ENCODE measurements at regions not wholly inside any gene's neighbourhood (a gene's known extent, or its start where the extent isn't known, plus 50 kb on each side); places are given as distances from the start of the nearest gene placed in this dataset.
"Not testable (repeated sequence)": the region's sequence is repeated elsewhere in the genome, so short reads cannot be mapped to it uniquely, and the experiment has no call there.

- Mint-ChIP-seq H3K27me3 (ENCODE audit: low read depth) (no peaks in the 10 kb centered on the region), H3K36me3 (ENCODE audit: insufficient read depth) (no peaks in the 10 kb centered on the region), H3K4me3 (no peak overlapping the region)
Measured at GRCh38 chr4:65265526-65265925, 404.8 kb downstream of the EPHA5 start.

GRCh38 chr4:65259296-65259695 is 411.0 kb downstream of the EPHA5 start:
- Mint-ChIP-seq H3K4me3 (no peak overlapping the region), H3K9me3 (no peaks in the 10 kb centered on the region), H3K4me1 (ENCODE audit: low read depth) (no peaks in the 10 kb centered on the region), H3K27me3 (ENCODE audit: low read depth) (no peaks in the 10 kb centered on the region), H3K36me3 (ENCODE audit: insufficient read depth) (no peaks in the 10 kb centered on the region)
- ATAC-seq, result no peak
- no peak for DNase-seq

More at GRCh38 chr4:65265526-65265925, 404.8 kb downstream of the EPHA5 start:
- Mint-ChIP-seq H3K9me3 (peaks cover 4% of the 10 kb centered on the region), H3K4me1 (ENCODE audit: low read depth) (no peaks in the 10 kb centered on the region)
- ATAC-seq, result no peak
- no peak for DNase-seq

DNA sequence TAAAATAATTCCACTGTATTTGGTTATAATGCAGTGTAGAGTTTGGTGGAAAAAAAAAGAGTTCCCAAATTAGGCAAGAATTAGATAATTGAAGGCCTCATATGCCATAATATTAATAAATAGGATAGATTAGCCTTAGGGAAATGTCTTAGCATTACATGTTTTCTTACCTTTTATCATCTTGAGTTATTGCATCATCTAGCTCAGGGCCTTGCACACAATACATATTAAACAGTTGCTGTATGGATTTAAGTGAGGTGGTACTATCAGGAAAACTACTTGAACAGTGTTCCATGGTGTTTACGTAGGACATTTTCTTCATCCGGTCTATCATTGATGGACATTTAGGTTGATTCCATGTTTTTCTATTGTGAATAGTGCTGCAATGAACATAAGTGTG is 419.4 kb downstream of the EPHA5 start:
- ATAC-seq (no peak), DNase-seq (no peak)
- H3K9me3 Mint-ChIP-seq, result peaks cover 11% of the 10 kb centered on the region
- H3K36me3 Mint-ChIP-seq (ENCODE audit: insufficient read depth), result no peaks in the 10 kb centered on the region
- no peaks in the 10 kb centered on the region for H3K4me1 Mint-ChIP-seq (ENCODE audit: low read depth)
- no peaks in the 10 kb centered on the region for H3K27me3 Mint-ChIP-seq (ENCODE audit: low read depth)
- H3K4me3 Mint-ChIP-seq, result no peak overlapping the region

DNA sequence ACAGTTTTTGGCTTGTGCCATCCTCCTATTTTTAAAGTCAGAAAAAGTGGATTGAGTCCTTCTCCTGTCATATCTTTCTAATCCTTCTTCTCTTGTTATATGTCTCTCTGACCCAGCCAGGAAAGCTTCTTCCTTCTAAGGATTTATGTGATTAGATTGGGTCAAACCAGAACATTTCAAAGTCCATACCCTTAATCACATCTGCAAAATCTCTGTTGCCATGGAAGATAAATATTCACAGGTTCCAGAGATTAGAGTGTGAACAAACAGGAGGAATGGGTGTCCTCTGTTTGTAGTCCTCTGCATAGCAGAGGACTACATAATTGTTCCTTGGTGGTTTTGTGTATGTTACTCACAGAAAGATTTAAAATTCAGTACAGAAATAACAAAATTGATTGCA is 421.2 kb downstream of the EPHA5 start:
- no peaks in the 10 kb centered on the region for H3K27me3 Mint-ChIP-seq (ENCODE audit: low read depth)
- H3K4me3 Mint-ChIP-seq, result no peak overlapping the region
- peaks cover 11% of the 10 kb centered on the region for H3K9me3 Mint-ChIP-seq
- H3K36me3 Mint-ChIP-seq (ENCODE audit: insufficient read depth), result no peaks in the 10 kb centered on the region
- no peaks in the 10 kb centered on the region for H3K4me1 Mint-ChIP-seq (ENCODE audit: low read depth)
- ATAC-seq (no peak), DNase-seq (no peak)

DNA sequence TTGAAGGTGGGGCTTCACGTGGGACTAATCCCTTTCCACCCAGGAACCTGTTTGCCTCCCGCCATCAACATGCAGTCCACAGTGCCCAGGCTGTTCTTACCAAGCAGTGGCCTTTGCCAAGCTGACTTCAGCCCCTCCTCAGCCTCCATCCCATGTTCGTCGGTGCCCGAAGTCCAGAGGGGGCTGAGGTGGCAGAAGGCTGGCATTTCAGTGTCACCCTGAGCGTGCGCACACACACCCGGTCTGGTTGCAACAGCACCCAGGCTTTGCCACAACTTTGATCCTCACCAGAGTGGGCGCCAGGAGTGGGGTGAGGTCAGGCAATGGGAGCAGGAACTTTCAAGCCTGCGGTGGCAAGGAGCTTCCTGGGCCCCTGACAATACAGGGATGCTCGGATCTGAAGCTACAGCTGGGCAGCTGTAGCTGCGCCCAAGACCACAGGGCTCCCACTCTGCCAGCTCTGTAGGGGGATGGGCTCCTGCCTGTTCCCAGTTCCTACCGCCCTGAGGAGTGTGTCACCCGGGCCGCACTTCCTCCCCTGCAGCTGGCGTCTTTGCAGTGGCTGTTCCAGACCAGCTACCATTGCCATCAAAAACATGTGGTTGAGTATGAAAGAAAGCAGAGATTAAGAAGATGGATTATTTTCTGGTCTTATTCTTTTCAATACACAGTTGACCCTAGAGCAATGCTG is 428.0 kb downstream of the EPHA5 start:
- no peak for ATAC-seq
- Mint-ChIP-seq H3K27me3 (ENCODE audit: low read depth) (no peaks in the 10 kb centered on the region), H3K4me1 (ENCODE audit: low read depth) (no peaks in the 10 kb centered on the region)

DNA sequence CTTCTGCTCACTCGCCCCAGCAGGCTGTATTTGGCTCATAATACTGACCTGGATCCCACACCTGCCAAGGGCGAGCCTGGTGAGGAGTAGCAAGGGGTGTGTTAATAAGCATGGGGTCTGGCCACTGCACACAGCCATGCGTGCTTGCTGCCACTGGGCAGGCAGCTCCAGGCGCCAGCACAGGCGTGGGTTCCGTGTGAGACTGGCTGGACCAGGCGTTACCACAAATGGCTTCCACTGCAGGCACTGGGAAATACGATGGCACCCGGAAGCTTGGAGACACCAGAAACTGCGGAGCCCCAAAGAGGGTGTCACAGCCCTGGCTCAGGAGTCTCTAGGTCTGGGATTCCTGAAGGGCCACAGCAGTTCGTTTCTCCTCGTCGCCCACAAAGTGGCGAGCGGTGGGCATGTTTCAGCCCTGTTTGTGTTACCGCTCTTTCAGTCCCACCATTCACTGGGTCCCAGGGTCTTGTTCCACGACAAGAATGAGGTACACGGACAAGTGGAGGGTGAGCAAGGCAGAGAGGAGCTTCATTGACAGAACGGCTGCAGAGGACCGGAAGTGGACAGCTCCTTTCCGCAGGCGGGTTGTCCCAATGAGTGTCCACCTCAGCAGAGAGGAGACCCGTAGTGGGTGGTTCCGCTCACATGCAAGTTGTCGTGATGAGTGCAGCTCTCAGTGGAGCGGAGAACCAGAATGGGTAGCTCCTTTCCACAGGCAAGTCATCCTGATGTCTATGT is 428.9 kb downstream of the EPHA5 start:
- no peak for DNase-seq
- H3K27me3 Mint-ChIP-seq (ENCODE audit: low read depth), result no peaks in the 10 kb centered on the region
- no peak for ATAC-seq
- H3K36me3 Mint-ChIP-seq (ENCODE audit: insufficient read depth), result no peaks in the 10 kb centered on the region
- H3K9me3 Mint-ChIP-seq, result no peaks in the 10 kb centered on the region
- no peaks in the 10 kb centered on the region for H3K4me1 Mint-ChIP-seq (ENCODE audit: low read depth)
- no peak overlapping the region for H3K4me3 Mint-ChIP-seq

More for the DNA sequence above, 428.0 kb downstream of the EPHA5 start:
- no peak overlapping the region for H3K4me3 Mint-ChIP-seq
- no peaks in the 10 kb centered on the region for H3K9me3 Mint-ChIP-seq
- H3K36me3 Mint-ChIP-seq (ENCODE audit: insufficient read depth), result no peaks in the 10 kb centered on the region
- DNase-seq, result no peak

GRCh38 chr4:65234061-65234460 is 436.2 kb downstream of the EPHA5 start:
- no peak for DNase-seq
- Mint-ChIP-seq H3K4me3 (no peak overlapping the region), H3K36me3 (ENCODE audit: insufficient read depth) (no peaks in the 10 kb centered on the region), H3K4me1 (ENCODE audit: low read depth) (no peaks in the 10 kb centered on the region), H3K9me3 (peaks cover 4% of the 10 kb centered on the region), H3K27me3 (ENCODE audit: low read depth) (no peaks in the 10 kb centered on the region)
- ATAC-seq, result no peak

DNA sequence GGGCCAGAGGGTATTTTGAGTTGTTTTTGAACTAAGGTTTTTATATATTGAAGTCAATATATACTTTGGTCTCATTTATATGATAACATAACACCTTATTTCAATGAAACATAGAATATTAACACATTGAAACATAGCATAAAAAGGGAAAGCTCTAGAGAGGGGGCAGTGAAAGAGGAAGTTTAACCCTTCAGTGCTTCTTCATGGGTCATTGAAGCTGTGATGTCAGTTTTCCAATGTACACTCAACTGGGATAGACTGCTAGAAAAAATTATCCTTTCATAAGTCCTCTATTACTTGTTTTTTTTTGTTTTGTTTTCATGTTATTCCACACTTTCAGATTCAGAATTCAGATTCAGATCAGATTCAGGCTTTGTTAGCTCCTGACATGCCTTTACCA is 442.7 kb downstream of the EPHA5 start:
- no peak overlapping the region for H3K4me3 Mint-ChIP-seq
- H3K4me1 Mint-ChIP-seq (ENCODE audit: low read depth), result no peaks in the 10 kb centered on the region
- no peak for DNase-seq
- no peaks in the 10 kb centered on the region for H3K36me3 Mint-ChIP-seq (ENCODE audit: insufficient read depth)
- H3K9me3 Mint-ChIP-seq, result peaks cover 9% of the 10 kb centered on the region
- ATAC-seq, result no peak
- no peaks in the 10 kb centered on the region for H3K27me3 Mint-ChIP-seq (ENCODE audit: low read depth)

DNA sequence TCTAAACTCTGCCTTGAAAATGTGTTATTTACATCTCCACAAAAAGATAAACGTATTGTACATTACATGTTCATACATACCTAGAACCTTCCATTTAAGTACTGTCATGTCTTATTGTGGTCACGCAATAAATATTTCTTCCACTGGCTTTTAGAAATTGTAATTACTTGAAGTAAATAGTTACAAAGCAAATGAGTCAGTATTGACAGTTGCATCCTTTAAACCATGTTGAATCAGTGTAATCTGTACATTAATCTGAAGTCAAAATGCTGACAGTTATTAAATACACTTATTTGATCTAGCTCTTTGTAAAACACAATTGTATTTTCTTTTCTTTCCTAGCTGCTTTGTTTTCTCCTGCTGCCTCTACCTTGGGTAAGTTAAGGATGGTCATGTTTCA is 446.7 kb downstream of the EPHA5 start:
- ATAC-seq (no peak), DNase-seq (no peak)
- H3K27me3 Mint-ChIP-seq (ENCODE audit: low read depth), result no peaks in the 10 kb centered on the region
- H3K36me3 Mint-ChIP-seq (ENCODE audit: insufficient read depth), result no peaks in the 10 kb centered on the region
- no peaks in the 10 kb centered on the region for H3K4me1 Mint-ChIP-seq (ENCODE audit: low read depth)
- no peak overlapping the region for H3K4me3 Mint-ChIP-seq
- peaks cover 12% of the 10 kb centered on the region for H3K9me3 Mint-ChIP-seq

DNA sequence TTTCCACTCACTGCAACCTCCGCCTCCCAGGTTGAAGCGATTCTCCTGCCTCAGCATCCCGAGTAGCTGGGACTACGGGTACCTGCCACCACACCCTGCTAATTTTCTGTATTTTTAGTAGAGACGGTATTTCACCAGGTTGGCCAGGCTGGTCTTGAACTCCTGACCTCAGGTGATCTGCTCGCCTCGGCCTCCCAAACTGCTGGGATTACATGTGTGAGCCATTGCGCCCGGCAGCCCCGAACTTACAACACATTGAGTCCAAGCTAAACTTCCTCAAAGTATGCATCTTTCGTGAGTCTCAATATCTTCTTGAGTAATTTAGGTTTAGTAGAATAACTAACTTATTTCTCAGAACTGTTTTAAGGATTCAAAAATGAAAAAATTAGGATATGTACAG is 447.2 kb downstream of the EPHA5 start:
- H3K27me3 Mint-ChIP-seq (ENCODE audit: low read depth); H3K4me3 Mint-ChIP-seq; DNase-seq; ATAC-seq; H3K4me1 Mint-ChIP-seq (ENCODE audit: low read depth); H3K36me3 Mint-ChIP-seq (ENCODE audit: insufficient read depth): not testable (repeated sequence)
- H3K9me3 Mint-ChIP-seq, result peaks cover 12% of the 10 kb centered on the region

GRCh38 chr4:65217179-65217578 is 453.1 kb downstream of the EPHA5 start:
- no peak overlapping the region for H3K4me3 Mint-ChIP-seq
- H3K27me3 Mint-ChIP-seq (ENCODE audit: low read depth), result no peaks in the 10 kb centered on the region
- no peak for DNase-seq
- no peaks in the 10 kb centered on the region for H3K4me1 Mint-ChIP-seq (ENCODE audit: low read depth)
- H3K36me3 Mint-ChIP-seq (ENCODE audit: insufficient read depth), result no peaks in the 10 kb centered on the region
- ATAC-seq, result no peak
- H3K9me3 Mint-ChIP-seq, result peaks cover 18% of the 10 kb centered on the region

GRCh38 chr4:65202853-65203236 is 467.4 kb downstream of the EPHA5 start:
- DNase-seq (no peak), ATAC-seq (no peak)
- H3K36me3 Mint-ChIP-seq (ENCODE audit: insufficient read depth), result no peaks in the 10 kb centered on the region
- H3K4me3 Mint-ChIP-seq, result no peak overlapping the region
- peaks cover 12% of the 10 kb centered on the region for H3K9me3 Mint-ChIP-seq
- no peaks in the 10 kb centered on the region for H3K27me3 Mint-ChIP-seq (ENCODE audit: low read depth)
- H3K4me1 Mint-ChIP-seq (ENCODE audit: low read depth), result no peaks in the 10 kb centered on the region

GRCh38 chr4:65202165-65202852 is 468.0 kb downstream of the EPHA5 start:
- Mint-ChIP-seq H3K9me3 (peaks cover 14% of the 10 kb centered on the region), H3K27me3 (ENCODE audit: low read depth) (no peaks in the 10 kb centered on the region), H3K36me3 (ENCODE audit: insufficient read depth) (no peaks in the 10 kb centered on the region), H3K4me1 (ENCODE audit: low read depth) (no peaks in the 10 kb centered on the region), H3K4me3 (no peak overlapping the region)
- no peak for ATAC-seq
- no peak for DNase-seq

DNA sequence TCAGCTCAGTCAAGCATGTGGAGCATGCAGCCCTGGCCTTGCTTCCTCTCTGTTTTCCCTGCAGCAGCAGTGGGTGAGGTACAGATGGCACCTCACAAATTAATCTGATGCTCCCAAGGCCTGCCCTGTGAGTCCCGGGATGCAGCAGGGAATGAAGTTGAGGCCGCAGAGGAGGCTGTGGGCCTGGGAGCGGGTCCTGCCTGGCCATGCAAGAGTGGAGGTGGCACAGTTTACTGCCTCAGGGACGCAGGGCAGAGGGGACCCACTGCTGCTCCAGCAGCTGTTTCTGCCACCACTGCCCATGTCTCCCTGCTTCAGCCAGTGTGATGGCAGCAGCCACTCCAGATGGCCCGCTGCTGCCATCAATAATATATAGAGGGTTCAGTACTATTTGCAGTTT is 474.6 kb downstream of the EPHA5 start:
- ATAC-seq (no peak), DNase-seq (no peak)
- Mint-ChIP-seq H3K4me3 (no peak overlapping the region), H3K9me3 (peaks cover 4% of the 10 kb centered on the region), H3K27me3 (ENCODE audit: low read depth) (no peaks in the 10 kb centered on the region), H3K36me3 (ENCODE audit: insufficient read depth) (no peaks in the 10 kb centered on the region), H3K4me1 (ENCODE audit: low read depth) (no peaks in the 10 kb centered on the region)

DNA sequence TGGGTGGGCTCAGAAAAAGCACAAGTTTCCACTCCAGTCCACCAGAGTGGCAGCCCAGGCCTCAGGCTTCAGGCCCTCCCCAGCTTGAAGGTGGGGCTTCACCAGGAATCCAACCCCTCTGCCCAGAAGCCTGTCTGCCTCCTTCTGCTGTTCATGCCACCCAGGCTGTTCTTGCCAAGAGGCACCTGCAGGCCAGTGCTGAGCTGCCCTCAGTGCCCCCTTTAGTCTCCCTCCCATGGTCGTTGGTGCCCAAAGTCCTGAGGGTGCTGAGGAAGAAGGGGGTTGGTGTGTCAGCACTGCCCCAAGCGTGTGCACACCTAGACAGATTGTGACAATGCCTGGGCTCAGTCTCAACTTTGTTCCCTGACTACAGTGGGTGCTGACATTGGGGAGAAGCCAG is 475.3 kb downstream of the EPHA5 start:
- Mint-ChIP-seq H3K4me3 (no peak overlapping the region), H3K27me3 (ENCODE audit: low read depth) (no peaks in the 10 kb centered on the region), H3K4me1 (ENCODE audit: low read depth) (no peaks in the 10 kb centered on the region), H3K36me3 (ENCODE audit: insufficient read depth) (no peaks in the 10 kb centered on the region), H3K9me3 (peaks cover 4% of the 10 kb centered on the region)
- ATAC-seq (no peak), DNase-seq (no peak)

All from activated T-cell treated with anti-CD3 and anti-CD28 coated beads, Interleukin-2, amount 50 U/mL, for 4 hours (primary cell).